Nephron progenitor cell (in vitro differentiated cells): ENCODE measurements at regions not wholly inside any gene's neighbourhood (a gene's known extent, or its start where the extent isn't known, plus 50 kb on each side); places are given as distances from the start of the nearest gene placed in this dataset.
A peak's percentile ranks its signal among the peaks of the same experiment; 100 is the strongest.

Experiments used
- DNase-seq: peaks from one replicate; pipeline ENCODE4 v3.0.0; 2021
- H3K27ac Mint-ChIP-seq: 2 replicates; pipeline ENCODE4 v1.8.0; 2021; ENCODE audit warnings: mild to moderate bottlenecking, moderate library complexity, mixed read lengths
- H3K27me3 Mint-ChIP-seq: 2 replicates; pipeline ENCODE4 v1.8.0; 2021; ENCODE audit warnings: mild to moderate bottlenecking, low read depth, mixed read lengths; ENCODE audit not compliant: poor library complexity
- H3K36me3 Mint-ChIP-seq: 2 replicates; pipeline ENCODE4 v1.8.0; 2021; ENCODE audit warnings: low read depth, mixed read lengths
- H3K4me1 Mint-ChIP-seq: 2 replicates; pipeline ENCODE4 v1.8.0; 2021; ENCODE audit warnings: mixed read lengths
- H3K4me3 Mint-ChIP-seq: 2 replicates; pipeline ENCODE4 v1.8.0; 2021; ENCODE audit warnings: mild to moderate bottlenecking, moderate library complexity, mixed read lengths
- H3K9me3 Mint-ChIP-seq: 2 replicates; pipeline ENCODE4 v1.8.0; 2021; ENCODE audit warnings: mild to moderate bottlenecking, moderate library complexity, mixed read lengths
- CTCF ChIP-seq: fragments of 200-600 bp; sonication (generic); IDR thresholded peaks from 2 replicates; pipeline ENCODE4 v1.5.0; 2021; ENCODE audit warnings: antibody characterized with exemption

- peaks cover 42% of the 10 kb centered on the region for H3K4me1 Mint-ChIP-seq
- H3K4me3 Mint-ChIP-seq: no peak overlapping the region
- no peaks in the 10 kb centered on the region for H3K27me3 Mint-ChIP-seq
- no peak for TF ChIP-seq CTCF
- no peak overlapping the region for H3K27ac Mint-ChIP-seq
- DNase-seq: no peak
- no peaks in the 10 kb centered on the region for H3K9me3 Mint-ChIP-seq
- H3K36me3 Mint-ChIP-seq: peaks cover 72% of the 10 kb centered on the region
Observed at GRCh38 chr9:748861-749497, 92.5 kb upstream of the DMRT1 start.

- DNase-seq: no peak
- no peaks in the 10 kb centered on the region for H3K27me3 Mint-ChIP-seq
- peaks cover 70% of the 10 kb centered on the region for H3K36me3 Mint-ChIP-seq
- no peak for TF ChIP-seq CTCF
- no peak overlapping the region for H3K27ac Mint-ChIP-seq
- no peaks in the 10 kb centered on the region for H3K9me3 Mint-ChIP-seq
- H3K4me3 Mint-ChIP-seq: no peak overlapping the region
- peaks cover 48% of the 10 kb centered on the region for H3K4me1 Mint-ChIP-seq
Observed at GRCh38 chr9:749716-750115, 91.8 kb upstream of the DMRT1 start.

- Mint-ChIP-seq H3K36me3 (peaks cover 63% of the 10 kb centered on the region), H3K27ac (peak overlapping the region; percentile 58)
Observed at GRCh38 chr9:750249-750967, 91.1 kb upstream of the DMRT1 start.

GRCh38 chr9:751137-752051 is 90.1 kb upstream of the DMRT1 start:
- TF ChIP-seq CTCF: no peak
- peaks cover 65% of the 10 kb centered on the region for H3K4me1 Mint-ChIP-seq
- H3K27me3 Mint-ChIP-seq: no peaks in the 10 kb centered on the region
- peaks cover 53% of the 10 kb centered on the region for H3K36me3 Mint-ChIP-seq
- no peak overlapping the region for H3K4me3 Mint-ChIP-seq
- peaks cover 3% of the 10 kb centered on the region for H3K9me3 Mint-ChIP-seq
- peak; percentile 11 for DNase-seq
- H3K27ac Mint-ChIP-seq: peak overlapping the region; percentile 91

More at GRCh38 chr9:750249-750967, 91.1 kb upstream of the DMRT1 start:
- Mint-ChIP-seq H3K4me3 (no peak overlapping the region), H3K27me3 (no peaks in the 10 kb centered on the region), H3K9me3 (no peaks in the 10 kb centered on the region), H3K4me1 (peaks cover 55% of the 10 kb centered on the region)
- no peak for DNase-seq
- no peak for TF ChIP-seq CTCF

GRCh38 chr9:752201-752600 is 89.3 kb upstream of the DMRT1 start:
- Mint-ChIP-seq H3K4me1 (peaks cover 65% of the 10 kb centered on the region), H3K27ac (no peak overlapping the region), H3K27me3 (no peaks in the 10 kb centered on the region), H3K9me3 (peaks cover 3% of the 10 kb centered on the region), H3K36me3 (peaks cover 49% of the 10 kb centered on the region), H3K4me3 (no peak overlapping the region)
- no peak for DNase-seq
- no peak for TF ChIP-seq CTCF
